Stimulated activated naive CD8-positive, alpha-beta T cell treated with anti-CD3 and anti-CD28 coated beads, Interleukin-15, Interleukin-2, amounts not matched to agents 100 U/mL and 50 U/mL, for 24 hours (primary cell): ENCODE measurements at regions not wholly inside any gene's neighbourhood (a gene's known extent, or its start where the extent isn't known, plus 50 kb on each side); places are given as distances from the start of the nearest gene placed in this dataset.
"Not testable (repeated sequence)": the region's sequence is repeated elsewhere in the genome, so short reads cannot be mapped to it uniquely, and the experiment has no call there.

Experiments used
- ATAC-seq: fragments of 150-1000 bp; cut with Tn5 transposase; one replicate; pipeline ENCODE4 v1.10.0; 2021
- DNase-seq: peaks from one replicate; pipeline ENCODE4 v3.0.0; 2021

GRCh38 chr11:14573539-14574057 is 53.4 kb upstream of the PSMA1 start:
- ATAC-seq = not testable (repeated sequence)

GRCh38 chr11:14577292-14577691 is 57.1 kb upstream of the PSMA1 start:
- no peak for DNase-seq
- ATAC-seq = no peak

More at GRCh38 chr11:14573539-14574057, 53.4 kb upstream of the PSMA1 start:
- not testable (repeated sequence) for DNase-seq

- no peak for ATAC-seq
- DNase-seq = no peak
Observed at GRCh38 chr11:14577835-14578529, 57.8 kb upstream of the PSMA1 start.

- ATAC-seq = peak; percentile 98
- DNase-seq = peak; percentile 36
Observed at GRCh38 chr11:14578541-14578956, 58.4 kb upstream of the PSMA1 start.

GRCh38 chr11:14579646-14580045 is 59.5 kb upstream of the PSMA1 start:
- ATAC-seq (no peak), DNase-seq (no peak)

- no peak for DNase-seq
Observed at GRCh38 chr11:14582793-14583192, 60.8 kb upstream of the PDE3B start.

GRCh38 chr11:14583252-14584034 is 60.2 kb upstream of the PDE3B start:
- DNase-seq (no peak), ATAC-seq (no peak)

More at GRCh38 chr11:14582793-14583192, 60.8 kb upstream of the PDE3B start:
- ATAC-seq = no peak

- DNase-seq = no peak
- ATAC-seq = no peak
Observed at GRCh38 chr11:14584035-14584363, 59.6 kb upstream of the PDE3B start.

GRCh38 chr11:14584595-14584994 is 59.0 kb upstream of the PDE3B start:
- no peak for DNase-seq
- ATAC-seq = no peak

GRCh38 chr11:14585438-14585837 is 58.2 kb upstream of the PDE3B start:
- ATAC-seq (no peak), DNase-seq (no peak)

- DNase-seq (no peak), ATAC-seq (no peak)
Observed at GRCh38 chr11:14587258-14587657, 56.3 kb upstream of the PDE3B start.

- ATAC-seq (no peak), DNase-seq (no peak)
Observed at GRCh38 chr11:14588681-14589080, 54.9 kb upstream of the PDE3B start.

GRCh38 chr11:14589421-14589820 is 54.2 kb upstream of the PDE3B start:
- DNase-seq (no peak), ATAC-seq (no peak)

GRCh38 chr11:14591046-14591445 is 52.6 kb upstream of the PDE3B start:
- not testable (repeated sequence) for DNase-seq, ATAC-seq

GRCh38 chr11:14593671-14594070 is 49.9 kb upstream of the PDE3B start:
- ATAC-seq = no peak
- no peak for DNase-seq
